Stimulated activated CD8-positive, alpha-beta memory T cell treated with anti-CD3 and anti-CD28 coated beads, Interleukin-12 subunit alpha, Interleukin-12 subunit beta, amount 100 ng/mL, for 24 hours (primary cell): ENCODE measurements at regions not wholly inside any gene's neighbourhood (a gene's known extent, or its start where the extent isn't known, plus 50 kb on each side); places are given as distances from the start of the nearest gene placed in this dataset.

Experiments
- DNase-seq: peaks from one replicate; pipeline ENCODE4 v3.0.0-alpha.2; 2020; ENCODE audit errors: extremely low read depth

- no peak for DNase-seq
Measured at GRCh38 chr20:58111310-58112016, 117.0 kb downstream of the ANKRD60 start.

GRCh38 chr20:58109918-58110635 lies 118.4 kb downstream of the ANKRD60 start:
- DNase-seq: no peak

GRCh38 chr20:58109126-58109880 lies 119.2 kb downstream of the ANKRD60 start:
- DNase-seq: no peak

GRCh38 chr20:58107533-58107932 lies 120.9 kb downstream of the ANKRD60 start:
- no peak for DNase-seq

GRCh38 chr20:58106143-58106750 lies 122.2 kb downstream of the ANKRD60 start:
- no peak for DNase-seq

GRCh38 chr20:58103961-58104360 lies 124.5 kb downstream of the ANKRD60 start:
- no peak for DNase-seq

GRCh38 chr20:58103517-58103904 lies 124.9 kb downstream of the ANKRD60 start:
- no peak for DNase-seq

GRCh38 chr20:58102744-58103516 lies 125.5 kb downstream of the ANKRD60 start:
- DNase-seq: peak; percentile 9

- DNase-seq: no peak
Measured at GRCh38 chr20:58102261-58102660, 126.2 kb downstream of the ANKRD60 start.

- no peak for DNase-seq
Measured at GRCh38 chr20:58100731-58101356, 127.6 kb downstream of the ANKRD60 start.

- DNase-seq: no peak
Measured at GRCh38 chr20:58099956-58100730, 128.3 kb downstream of the ANKRD60 start.

GRCh38 chr20:58099291-58099935 lies 129.0 kb downstream of the ANKRD60 start:
- DNase-seq: no peak

- DNase-seq: no peak
Measured at GRCh38 chr20:58098571-58098970, 129.9 kb downstream of the ANKRD60 start.

GRCh38 chr20:58097943-58098342 lies 130.5 kb downstream of the ANKRD60 start:
- no peak for DNase-seq

- no peak for DNase-seq
Measured at GRCh38 chr20:58097429-58097828, 131.0 kb downstream of the ANKRD60 start.

- DNase-seq: no peak
Measured at GRCh38 chr20:58096880-58097423, 131.5 kb downstream of the ANKRD60 start.

- no peak for DNase-seq
Measured at GRCh38 chr20:58094698-58095097, 133.8 kb downstream of the ANKRD60 start.

- DNase-seq: no peak
Measured at GRCh38 chr20:58094160-58094559, 134.3 kb downstream of the ANKRD60 start.

- no peak for DNase-seq
Measured at GRCh38 chr20:58092871-58093270, 135.6 kb downstream of the ANKRD60 start.
